SK-N-SH (cell line): ENCODE measurements at regions not wholly inside any gene's neighbourhood (a gene's known extent, or its start where the extent isn't known, plus 50 kb on each side); places are given as distances from the start of the nearest gene placed in this dataset.
A peak's percentile ranks its signal among the peaks of the same experiment; 100 is the strongest.

Source experiments
- CTCF ChIA-PET: fragments of 300-600, 350-600 bp; formaldehyde crosslinking; extraction: SDS; loops from one replicate; lab custom pipeline; 2021; lab: Yijun Ruan, JAX
- POLR2A ChIA-PET: fragments of 350-600 bp; sonication (Branson Sonifier 250); formaldehyde crosslinking; extraction: SDS; loops from one replicate; lab custom pipeline; 2020; ENCODE audit warnings: antibody characterized with exemption, inconsistent platforms; lab: Yijun Ruan, JAX
- DNase-seq: peaks from one replicate; pipeline ENCODE4 v3.0.0; 2012
- H2AFZ ChIP-seq: fragments of 200-600 bp; sonication (generic); 2 replicates; pipeline ENCODE4 v1.8.1; 2016; ENCODE audit warnings: antibody characterized with exemption, mild to moderate bottlenecking, low read depth
- H3F3A ChIP-seq: fragments of 200-600 bp; sonication (generic); replicated peaks from 2 replicates; pipeline ENCODE3; 2016; ENCODE audit warnings: antibody characterized with exemption, mild to moderate bottlenecking; ENCODE audit not compliant: insufficient read depth
- H3K27ac ChIP-seq, 2 experiments: fragments of 200-500 bp in 1 of 2; fragments of 200-600 bp in 1 of 2; sonication (Bioruptor generic) in 1 of 2; sonication (generic), shearing (Covaris generic) in 1 of 2; 2 replicates each; pipeline versions ENCODE4 v1.5.1 to v1.6.1; 2014 to 2016; ENCODE audit warnings: low read depth in 2 of 2, inconsistent platforms in 1 of 2, low read length in 1 of 2, mild to moderate bottlenecking in 1 of 2, mixed read lengths in 1 of 2
- H3K27me3 ChIP-seq: fragments of 200-600 bp; sonication (generic), shearing (Covaris generic); 2 replicates; pipeline ENCODE4 v1.6.1; 2016; ENCODE audit warnings: mixed run types; ENCODE audit not compliant: insufficient read depth
- H3K36me3 ChIP-seq, 2 experiments: fragments of 200-500 bp in 1 of 2; fragments of 200-600 bp in 1 of 2; sonication (Bioruptor generic) in 1 of 2; sonication (generic) in 1 of 2; replicated peaks in 1 of 2; 2 replicates each; pipeline versions ENCODE3 to v1.5.1; 2014 to 2016; ENCODE audit warnings: low read length in 1 of 2, mild to moderate bottlenecking in 1 of 2; ENCODE audit not compliant: insufficient read depth in 2 of 2, control insufficient read depth in 1 of 2
- H3K4me1 ChIP-seq, 2 experiments: fragments of 200-500 bp in 1 of 2; fragments of 200-600 bp in 1 of 2; sonication (Bioruptor generic) in 1 of 2; sonication (generic), shearing (Covaris generic) in 1 of 2; 2 replicates each; pipeline versions ENCODE4 v1.5.1 to v1.6.1; 2014 to 2016; ENCODE audit warnings: low read depth in 1 of 2, low read length in 1 of 2, mixed run types in 1 of 2; ENCODE audit not compliant: insufficient read depth in 2 of 2, control insufficient read depth in 1 of 2
- H3K4me2 ChIP-seq: fragments of 200-600 bp; sonication (generic), shearing (Covaris generic); 2 replicates; pipeline ENCODE4 v1.6.1; 2017; ENCODE audit warnings: mixed run types
- H3K4me3 ChIP-seq, 2 experiments: fragments of 200-500 bp in 1 of 2; fragments of 200-600 bp in 1 of 2; sonication (Bioruptor generic) in 1 of 2; sonication (generic), shearing (Covaris generic) in 1 of 2; 2 replicates each; pipeline versions ENCODE4 v1.5.1 to v1.8.1; 2014 to 2016; ENCODE audit warnings: low read depth in 2 of 2, inconsistent platforms in 1 of 2, low read length in 1 of 2, mild to moderate bottlenecking in 1 of 2, mixed read lengths in 1 of 2, moderate library complexity in 1 of 2
- H3K79me2 ChIP-seq: fragments of 200-600 bp; sonication (generic); 2 replicates; pipeline ENCODE4 v1.8.1; 2017; ENCODE audit warnings: mild to moderate bottlenecking; ENCODE audit not compliant: insufficient read depth
- H3K9ac ChIP-seq: fragments of 200-600 bp; sonication (generic); 2 replicates; pipeline ENCODE4 v1.6.1; 2017; ENCODE audit warnings: mixed run types
- H3K9me2 ChIP-seq: fragments of 200-600 bp; sonication (generic); 2 replicates; pipeline ENCODE4 v1.6.1; 2017; ENCODE audit warnings: mixed run types
- H3K9me3 ChIP-seq: fragments of 200-600 bp; sonication (generic); 2 replicates; pipeline ENCODE4 v1.6.1; 2017; ENCODE audit warnings: mixed run types, mild to moderate bottlenecking, moderate library complexity
- H4K20me1 ChIP-seq: fragments of 200-600 bp; sonication (generic); 2 replicates; pipeline ENCODE4 v1.6.1; 2017; ENCODE audit warnings: mild to moderate bottlenecking, mixed run types; ENCODE audit not compliant: insufficient read depth
- CHD2 ChIP-seq: fragments of 150-350 bp; IDR thresholded peaks from 2 replicates; pipeline ENCODE4 v1.6.1; 2018; ENCODE audit warnings: low read length; ENCODE audit not compliant: partially characterized antibody
- EP300 ChIP-seq, 2 experiments: IDR thresholded peaks; 2 replicates each; pipeline versions ENCODE4 v1.4.0 to v1.6.1; 2012; ENCODE audit warnings: borderline replicate concordance in 1 of 2, low read depth in 1 of 2, low read length in 1 of 2
- FOSL2 ChIP-seq: IDR thresholded peaks from 2 replicates; pipeline ENCODE4 v1.4.0; 2012; ENCODE audit warnings: low read depth, mild to moderate bottlenecking, moderate library complexity, borderline replicate concordance
- FOXJ3 ChIP-seq: sonication (generic); formaldehyde crosslinking; IDR thresholded peaks from 2 replicates; pipeline ENCODE4 v1.5.1; 2020; ENCODE audit warnings: mild to moderate bottlenecking, missing genetic modification reagents
- FOXM1 ChIP-seq: IDR thresholded peaks from 2 replicates; pipeline ENCODE4 v1.4.0; 2012; ENCODE audit warnings: low read depth, mild to moderate bottlenecking
- GATA2 ChIP-seq: sonication (generic); formaldehyde crosslinking; IDR thresholded peaks from 2 replicates; pipeline ENCODE4 v1.5.0; 2020; ENCODE audit warnings: mild to moderate bottlenecking, missing genetic modification reagents
- SIN3A ChIP-seq: IDR thresholded peaks from 2 replicates; pipeline ENCODE4 v1.6.1; 2012; ENCODE audit warnings: low read depth, mild to moderate bottlenecking, low read length, moderate library complexity, borderline replicate concordance
- TAF1 ChIP-seq: IDR thresholded peaks from 2 replicates; pipeline ENCODE4 v1.6.1; 2012; ENCODE audit warnings: low read depth, mild to moderate bottlenecking, low read length, moderate library complexity, borderline replicate concordance
- WGBS: methylation state at CpG from one replicate; pipeline ENCODE4 v1.1.6; 2017; ENCODE audit warnings: low lambda C conversion rate; 5-methylcytosine and 5-hydroxymethylcytosine counted together
- TF ChIP-seq, protein P1 (sequence below): IDR thresholded peaks from 2 replicates; pipeline ENCODE4; 2012
- TF ChIP-seq, protein P2 (sequence below): IDR thresholded peaks from 2 replicates; pipeline ENCODE4 v1.6.1; 2012; ENCODE audit warnings: mild to moderate bottlenecking, low read depth, low read length, moderate library complexity

DNA sequence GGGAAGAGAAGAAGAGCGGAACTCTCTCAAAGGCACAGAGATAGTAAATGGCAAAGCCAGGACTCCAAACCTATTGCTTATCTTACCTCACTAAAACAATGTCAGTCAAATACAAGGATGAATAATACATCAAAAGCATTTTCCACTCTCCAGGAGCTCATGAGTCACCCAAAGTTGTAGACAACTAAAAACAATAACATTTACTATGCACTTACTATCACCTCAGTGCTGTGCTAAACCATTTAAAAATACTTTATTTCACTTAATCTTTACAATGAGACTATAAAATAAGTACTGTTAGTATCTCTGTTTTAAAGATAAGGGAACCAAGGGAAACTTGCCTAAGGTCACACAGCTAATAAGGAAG is 163.2 kb upstream of the SPANXC start:
- H3K27ac ChIP-seq, result peak overlapping the region in 1 of 2 experiments; percentile 60; a peak in 2 of 4 replicates
- H2AFZ ChIP-seq, result no peak overlapping the region
- no peaks in the 10 kb centered on the region for H3K9me2 ChIP-seq
- WGBS, result 18% methylated on average over 1 of the region's 1 CpG
- no peaks in the 10 kb centered on the region; a peak in 1 of 4 replicates for H3K4me1 ChIP-seq
- no peaks in the 10 kb centered on the region for H3K36me3 ChIP-seq
- H3K4me3 ChIP-seq, result no peak overlapping the region
- no peaks in the 10 kb centered on the region for H3K79me2 ChIP-seq
- TF ChIP-seq, protein P1, sequence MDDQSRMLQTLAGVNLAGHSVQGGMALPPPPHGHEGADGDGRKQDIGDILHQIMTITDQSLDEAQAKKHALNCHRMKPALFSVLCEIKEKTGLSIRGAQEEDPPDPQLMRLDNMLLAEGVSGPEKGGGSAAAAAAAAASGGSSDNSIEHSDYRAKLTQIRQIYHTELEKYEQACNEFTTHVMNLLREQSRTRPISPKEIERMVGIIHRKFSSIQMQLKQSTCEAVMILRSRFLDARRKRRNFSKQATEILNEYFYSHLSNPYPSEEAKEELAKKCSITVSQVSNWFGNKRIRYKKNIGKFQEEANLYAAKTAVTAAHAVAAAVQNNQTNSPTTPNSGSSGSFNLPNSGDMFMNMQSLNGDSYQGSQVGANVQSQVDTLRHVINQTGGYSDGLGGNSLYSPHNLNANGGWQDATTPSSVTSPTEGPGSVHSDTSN, result peak; percentile 31; the same call in 1 of the 2 replicates
- TF ChIP-seq CHD2, result no peak
- no peaks in the 10 kb centered on the region for H4K20me1 ChIP-seq
- H3K4me2 ChIP-seq, result 0 out of 2 replicates have a peak overlapping the region, but pooled peaks have one; percentile 52
- H3K27me3 ChIP-seq, result no peaks in the 10 kb centered on the region
- H3F3A ChIP-seq, result peaks cover 11% of the 10 kb centered on the region
- CTCF ChIA-PET, result no interaction called here
- no peak for DNase-seq
- H3K9ac ChIP-seq, result no peak overlapping the region
- H3K9me3 ChIP-seq, result peaks cover 5% of the 10 kb centered on the region; the same call in 1 of the 2 replicates
- POLR2A ChIA-PET, result no interaction called here

DNA sequence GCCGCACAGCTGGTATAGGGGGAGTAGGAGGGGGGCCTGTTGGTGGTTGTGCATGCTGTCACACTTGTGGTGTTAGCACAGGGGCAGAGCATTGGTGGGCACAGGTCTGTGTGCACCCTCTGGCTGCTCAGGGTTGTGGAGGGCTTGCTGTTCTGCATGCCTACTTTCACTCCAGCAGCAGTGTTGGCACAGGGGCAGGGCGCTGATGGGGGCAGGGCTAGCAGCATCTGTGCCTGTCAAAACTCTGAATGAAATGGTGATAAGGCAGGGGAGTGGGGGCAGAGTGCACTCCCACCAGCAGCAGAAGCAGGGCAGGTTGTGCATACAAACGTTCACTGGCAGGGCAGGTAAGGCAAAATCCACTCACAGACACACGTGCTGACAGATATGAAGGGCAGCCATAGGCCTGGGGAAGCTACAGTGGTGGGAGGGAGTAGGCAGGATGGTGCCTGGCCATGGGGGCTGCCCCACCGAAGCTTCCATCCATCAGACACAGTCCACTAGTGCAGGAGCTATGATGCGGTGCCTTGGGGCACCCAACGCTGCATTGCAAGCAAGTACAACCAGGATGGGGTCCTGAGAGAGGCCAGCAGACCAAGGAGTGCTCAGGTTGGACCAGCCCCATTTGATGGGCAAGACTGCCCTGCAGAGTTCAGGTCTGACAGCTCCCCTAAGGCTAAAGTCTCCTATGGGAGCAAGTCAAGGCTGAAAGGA is 160.7 kb upstream of the SPANXC start:
- Histone ChIP-seq H3K4me1 (no peaks in the 10 kb centered on the region; a peak in 1 of 4 replicates), H3K4me2 (no peak overlapping the region), H3K4me3 (no peak overlapping the region), H3K27me3 (no peaks in the 10 kb centered on the region), H3K36me3 (no peaks in the 10 kb centered on the region), H3K79me2 (no peaks in the 10 kb centered on the region), H3K9me2 (no peaks in the 10 kb centered on the region), H3K9me3 (peaks cover 5% of the 10 kb centered on the region; the same call in 1 of the 2 replicates), H3K27ac (no peak overlapping the region), H3F3A (peaks cover 11% of the 10 kb centered on the region), H4K20me1 (no peaks in the 10 kb centered on the region), H3K9ac (no peak overlapping the region), H2AFZ (no peak overlapping the region)
- WGBS, result 21% methylated on average over 6 of the region's 7 CpGs
- ChIA-PET POLR2A (no interaction called here), CTCF (no interaction called here)
- DNase-seq, result no peak
- TF ChIP-seq EP300 (IDR thresholded peaks at IDR 0.05; ENCODE audit: borderline replicate concordance in 1 of 2, low read depth in 1 of 2, low read length in 1 of 2), result no peak
- no peak for TF ChIP-seq TAF1
- no peak for TF ChIP-seq FOSL2
- TF ChIP-seq FOXJ3 (CRISPR knock-in tag), result no peak

DNA sequence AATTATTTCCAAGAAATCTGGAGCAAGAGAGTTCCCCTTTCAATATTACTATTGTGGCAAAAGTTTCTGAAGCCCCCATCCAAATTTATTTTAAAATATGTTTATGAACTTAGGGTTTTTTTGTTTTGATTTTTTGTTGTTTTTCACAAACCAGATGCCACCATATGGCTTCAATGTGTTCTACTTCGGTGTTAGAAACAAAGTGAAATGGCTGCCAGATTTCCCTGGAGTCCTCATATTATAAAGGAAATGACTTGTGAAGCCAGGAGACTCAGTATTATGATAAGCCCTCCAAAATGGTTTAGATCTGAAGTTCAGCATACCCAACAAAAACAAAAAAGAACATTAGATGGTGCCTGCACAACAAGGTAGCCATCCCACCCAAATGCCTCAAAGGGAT is 154.2 kb upstream of the SPANXC start:
- no peak overlapping the region for H3K27ac ChIP-seq
- no peaks in the 10 kb centered on the region for H4K20me1 ChIP-seq
- no peak overlapping the region for H2AFZ ChIP-seq
- POLR2A ChIA-PET, result no interaction called here
- H3K9me2 ChIP-seq, result no peaks in the 10 kb centered on the region
- no peaks in the 10 kb centered on the region for H3K36me3 ChIP-seq
- no peaks in the 10 kb centered on the region for H3F3A ChIP-seq
- no peaks in the 10 kb centered on the region for H3K9me3 ChIP-seq
- no peak for DNase-seq
- no peak overlapping the region for H3K4me3 ChIP-seq
- H3K4me1 ChIP-seq, result no peaks in the 10 kb centered on the region
- WGBS, result 24% methylated on average over 1 of the region's 1 CpG
- H3K27me3 ChIP-seq, result 0 out of 2 replicates have a peak, but pooled peaks cover 6% of the 10 kb centered on the region
- no peak overlapping the region for H3K9ac ChIP-seq
- no peak overlapping the region for H3K4me2 ChIP-seq
- no peaks in the 10 kb centered on the region for H3K79me2 ChIP-seq
- CTCF ChIA-PET, result no interaction called here
- TF ChIP-seq GATA2 (CRISPR knock-in tag), result no peak
- TF ChIP-seq FOXM1, result no peak
- TF ChIP-seq, protein P2, sequence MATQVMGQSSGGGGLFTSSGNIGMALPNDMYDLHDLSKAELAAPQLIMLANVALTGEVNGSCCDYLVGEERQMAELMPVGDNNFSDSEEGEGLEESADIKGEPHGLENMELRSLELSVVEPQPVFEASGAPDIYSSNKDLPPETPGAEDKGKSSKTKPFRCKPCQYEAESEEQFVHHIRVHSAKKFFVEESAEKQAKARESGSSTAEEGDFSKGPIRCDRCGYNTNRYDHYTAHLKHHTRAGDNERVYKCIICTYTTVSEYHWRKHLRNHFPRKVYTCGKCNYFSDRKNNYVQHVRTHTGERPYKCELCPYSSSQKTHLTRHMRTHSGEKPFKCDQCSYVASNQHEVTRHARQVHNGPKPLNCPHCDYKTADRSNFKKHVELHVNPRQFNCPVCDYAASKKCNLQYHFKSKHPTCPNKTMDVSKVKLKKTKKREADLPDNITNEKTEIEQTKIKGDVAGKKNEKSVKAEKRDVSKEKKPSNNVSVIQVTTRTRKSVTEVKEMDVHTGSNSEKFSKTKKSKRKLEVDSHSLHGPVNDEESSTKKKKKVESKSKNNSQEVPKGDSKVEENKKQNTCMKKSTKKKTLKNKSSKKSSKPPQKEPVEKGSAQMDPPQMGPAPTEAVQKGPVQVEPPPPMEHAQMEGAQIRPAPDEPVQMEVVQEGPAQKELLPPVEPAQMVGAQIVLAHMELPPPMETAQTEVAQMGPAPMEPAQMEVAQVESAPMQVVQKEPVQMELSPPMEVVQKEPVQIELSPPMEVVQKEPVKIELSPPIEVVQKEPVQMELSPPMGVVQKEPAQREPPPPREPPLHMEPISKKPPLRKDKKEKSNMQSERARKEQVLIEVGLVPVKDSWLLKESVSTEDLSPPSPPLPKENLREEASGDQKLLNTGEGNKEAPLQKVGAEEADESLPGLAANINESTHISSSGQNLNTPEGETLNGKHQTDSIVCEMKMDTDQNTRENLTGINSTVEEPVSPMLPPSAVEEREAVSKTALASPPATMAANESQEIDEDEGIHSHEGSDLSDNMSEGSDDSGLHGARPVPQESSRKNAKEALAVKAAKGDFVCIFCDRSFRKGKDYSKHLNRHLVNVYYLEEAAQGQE, result no peak
- TF ChIP-seq SIN3A, result no peak
